ENCODE measurements at regions not wholly inside any gene's neighbourhood (a gene's known extent, or its start where the extent isn't known, plus 50 kb on each side); places are given as distances from the start of the nearest gene placed in this dataset.

- no peak for TF ChIP-seq CTCF (IDR thresholded peaks at IDR 0.05)
- Histone ChIP-seq H3K27ac (no peak overlapping the region), H3K4me1 (no peaks in the 10 kb centered on the region), H3K9me3 (no peaks in the 10 kb centered on the region), H3K27me3 (no peaks in the 10 kb centered on the region), H3K36me3 (no peaks in the 10 kb centered on the region), H3K4me3 (no peak overlapping the region)
- intact Hi-C loops (cut with DNase I) = no loop called here
- DNase-seq (ENCODE audit: low spot score in 2 of 2) = no peak
These were observed 199.3 kb upstream of the MYT1L start for GRCh38 chr2:2530334-2530733.

GRCh38 chr2:2528846-2529245, 197.8 kb upstream of the MYT1L start:
- Histone ChIP-seq H3K27me3 (no peaks in the 10 kb centered on the region), H3K27ac (no peak overlapping the region), H3K4me1 (no peaks in the 10 kb centered on the region), H3K36me3 (no peaks in the 10 kb centered on the region), H3K4me3 (no peak overlapping the region), H3K9me3 (no peaks in the 10 kb centered on the region)
- no peak for TF ChIP-seq CTCF (IDR thresholded peaks at IDR 0.05)
- DNase-seq (ENCODE audit: low spot score in 2 of 2) = no peak
- intact Hi-C loops (cut with DNase I) = no loop called here

GRCh38 chr2:2527148-2527547, 196.1 kb upstream of the MYT1L start:
- intact Hi-C loops (cut with DNase I) = no loop called here
- Histone ChIP-seq H3K27ac (no peak overlapping the region), H3K36me3 (no peaks in the 10 kb centered on the region), H3K27me3 (no peaks in the 10 kb centered on the region), H3K4me1 (no peaks in the 10 kb centered on the region), H3K9me3 (no peaks in the 10 kb centered on the region), H3K4me3 (no peak overlapping the region)
- TF ChIP-seq CTCF (IDR thresholded peaks at IDR 0.05) = no peak
- no peak for DNase-seq (ENCODE audit: low spot score in 2 of 2)

- TF ChIP-seq CTCF (IDR thresholded peaks at IDR 0.05) = no peak
- H3K27ac ChIP-seq = no peak overlapping the region
- no peaks in the 10 kb centered on the region for H3K27me3 ChIP-seq
- no peaks in the 10 kb centered on the region for H3K4me1 ChIP-seq
- no peak for DNase-seq (ENCODE audit: low spot score in 2 of 2)
- no peaks in the 10 kb centered on the region for H3K9me3 ChIP-seq
- no peaks in the 10 kb centered on the region for H3K36me3 ChIP-seq
- intact Hi-C loops (cut with DNase I) = no loop called here
- no peak overlapping the region for H3K4me3 ChIP-seq
These were observed 193.4 kb upstream of the MYT1L start for GRCh38 chr2:2524348-2524941.

- H3K36me3 ChIP-seq = no peaks in the 10 kb centered on the region
- H3K27ac ChIP-seq = no peak overlapping the region
- no peaks in the 10 kb centered on the region for H3K27me3 ChIP-seq
- no peaks in the 10 kb centered on the region for H3K9me3 ChIP-seq
- no peak for DNase-seq (ENCODE audit: low spot score in 2 of 2)
- H3K4me1 ChIP-seq = no peaks in the 10 kb centered on the region
- H3K4me3 ChIP-seq = no peak overlapping the region
- no peak for TF ChIP-seq CTCF (IDR thresholded peaks at IDR 0.05)
- intact Hi-C loops (cut with DNase I) = no loop called here
These were observed 192.6 kb upstream of the MYT1L start for GRCh38 chr2:2523461-2524347.
